HCT116 (cell line): ENCODE measurements at regions not wholly inside any gene's neighbourhood (a gene's known extent, or its start where the extent isn't known, plus 50 kb on each side); places are given as distances from the start of the nearest gene placed in this dataset.

Experiments used
- CEBPB ChIP-seq: IDR thresholded peaks from 2 replicates; pipeline ENCODE4 v1.6.1; 2012; ENCODE audit warnings: low read depth
- CTCF ChIP-seq, 3 experiments: fragments of 200-600 bp in 1 of 3; sonication (generic) in 1 of 3; IDR thresholded peaks in 2 of 3; conservative IDR thresholded peaks in 1 of 3; 2 replicates each; pipeline ENCODE4 v1.5.1; 2012 to 2017; ENCODE audit warnings: low read depth in 2 of 3, low read length in 2 of 3, antibody characterized with exemption in 1 of 3, borderline replicate concordance in 1 of 3, control low read depth in 1 of 3, mild to moderate bottlenecking in 1 of 3, mixed read lengths in 1 of 3, mixed run types in 1 of 3, moderate library complexity in 1 of 3; ENCODE audit not compliant: insufficient read depth in 1 of 3
- EZH2 ChIP-seq: fragments of 200-600 bp; sonication (generic); IDR thresholded peaks from 2 replicates; pipeline ENCODE4 v1.6.1; 2017; ENCODE audit warnings: antibody characterized with exemption, mixed run types
- EZH2phosphoT487 ChIP-seq: fragments of 200-600 bp; IDR thresholded peaks from 2 replicates; pipeline ENCODE4 v1.6.1; 2018; ENCODE audit warnings: antibody characterized with exemption, borderline replicate concordance
- JUND ChIP-seq: IDR thresholded peaks from 2 replicates; pipeline ENCODE4 v1.6.1; 2012
- POLR2A ChIP-seq: IDR thresholded peaks from 2 replicates; pipeline ENCODE4 v1.7.0; 2011; ENCODE audit warnings: borderline replicate concordance; ENCODE audit not compliant: insufficient read depth, insufficient read length; ENCODE audit errors: extremely low read depth
- POLR2AphosphoS5 ChIP-seq: IDR thresholded peaks from 2 replicates; pipeline ENCODE4 v1.6.1; 2011; ENCODE audit warnings: mild to moderate bottlenecking, low read depth, low read length, moderate library complexity
- RAD21 ChIP-seq: IDR thresholded peaks from 2 replicates; pipeline ENCODE4 v1.6.1; 2012; ENCODE audit warnings: low read depth, mild to moderate bottlenecking
- SP1 ChIP-seq: IDR thresholded peaks from 2 replicates; pipeline ENCODE4 v1.6.1; 2012; ENCODE audit warnings: low read depth
- TCF7L2 ChIP-seq: IDR thresholded peaks from 2 replicates; pipeline ENCODE4 v1.7.0; 2011; ENCODE audit warnings: borderline replicate concordance, inconsistent platforms; ENCODE audit not compliant: insufficient read depth, insufficient read length; ENCODE audit errors: extremely low read depth
- ZFX ChIP-seq: fragments of 450-650 bp; IDR thresholded peaks from 2 replicates; pipeline ENCODE4 v1.6.1; 2017
- ZNF274 ChIP-seq: fragments of 200-500 bp; sonication (Bioruptor generic); IDR thresholded peaks from 2 replicates; pipeline ENCODE4 v1.6.1; 2014; ENCODE audit warnings: mild to moderate bottlenecking, low read depth, low read length, inconsistent platforms
- TF ChIP-seq, protein P1 (sequence below): IDR thresholded peaks from 2 replicates; pipeline ENCODE4 v1.6.1; 2011; ENCODE audit warnings: mild to moderate bottlenecking, low read length, moderate library complexity; ENCODE audit not compliant: insufficient replicate concordance; ENCODE audit errors: extremely low read depth
- TF ChIP-seq, protein P2 (sequence below): IDR thresholded peaks from 2 replicates; pipeline ENCODE4 v1.6.1; 2012; ENCODE audit warnings: low read depth

GRCh38 chr14:94682736-94683135 lies 70.5 kb downstream of the SERPINA3 start:
- TF ChIP-seq CTCF (IDR thresholded peaks at IDR 0.05 in 2 of 3, conservative IDR thresholded peaks at IDR 0.05 in 1 of 3; ENCODE audit: borderline replicate concordance in 1 of 3, insufficient read depth in 1 of 3, low read depth in 2 of 3, low read length in 2 of 3) (no peak), ZNF274 (no peak), EZH2 (no peak), POLR2A (no peak), POLR2AphosphoS5 (no peak), SP1 (no peak), RAD21 (no peak), TCF7L2 (no peak), JUND (no peak), EZH2phosphoT487 (no peak), ZFX (no peak), CEBPB (no peak)
- TF ChIP-seq, protein P1, sequence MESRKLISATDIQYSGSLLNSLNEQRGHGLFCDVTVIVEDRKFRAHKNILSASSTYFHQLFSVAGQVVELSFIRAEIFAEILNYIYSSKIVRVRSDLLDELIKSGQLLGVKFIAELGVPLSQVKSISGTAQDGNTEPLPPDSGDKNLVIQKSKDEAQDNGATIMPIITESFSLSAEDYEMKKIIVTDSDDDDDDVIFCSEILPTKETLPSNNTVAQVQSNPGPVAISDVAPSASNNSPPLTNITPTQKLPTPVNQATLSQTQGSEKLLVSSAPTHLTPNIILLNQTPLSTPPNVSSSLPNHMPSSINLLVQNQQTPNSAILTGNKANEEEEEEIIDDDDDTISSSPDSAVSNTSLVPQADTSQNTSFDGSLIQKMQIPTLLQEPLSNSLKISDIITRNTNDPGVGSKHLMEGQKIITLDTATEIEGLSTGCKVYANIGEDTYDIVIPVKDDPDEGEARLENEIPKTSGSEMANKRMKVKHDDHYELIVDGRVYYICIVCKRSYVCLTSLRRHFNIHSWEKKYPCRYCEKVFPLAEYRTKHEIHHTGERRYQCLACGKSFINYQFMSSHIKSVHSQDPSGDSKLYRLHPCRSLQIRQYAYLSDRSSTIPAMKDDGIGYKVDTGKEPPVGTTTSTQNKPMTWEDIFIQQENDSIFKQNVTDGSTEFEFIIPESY = no peak
- TF ChIP-seq, protein P2, sequence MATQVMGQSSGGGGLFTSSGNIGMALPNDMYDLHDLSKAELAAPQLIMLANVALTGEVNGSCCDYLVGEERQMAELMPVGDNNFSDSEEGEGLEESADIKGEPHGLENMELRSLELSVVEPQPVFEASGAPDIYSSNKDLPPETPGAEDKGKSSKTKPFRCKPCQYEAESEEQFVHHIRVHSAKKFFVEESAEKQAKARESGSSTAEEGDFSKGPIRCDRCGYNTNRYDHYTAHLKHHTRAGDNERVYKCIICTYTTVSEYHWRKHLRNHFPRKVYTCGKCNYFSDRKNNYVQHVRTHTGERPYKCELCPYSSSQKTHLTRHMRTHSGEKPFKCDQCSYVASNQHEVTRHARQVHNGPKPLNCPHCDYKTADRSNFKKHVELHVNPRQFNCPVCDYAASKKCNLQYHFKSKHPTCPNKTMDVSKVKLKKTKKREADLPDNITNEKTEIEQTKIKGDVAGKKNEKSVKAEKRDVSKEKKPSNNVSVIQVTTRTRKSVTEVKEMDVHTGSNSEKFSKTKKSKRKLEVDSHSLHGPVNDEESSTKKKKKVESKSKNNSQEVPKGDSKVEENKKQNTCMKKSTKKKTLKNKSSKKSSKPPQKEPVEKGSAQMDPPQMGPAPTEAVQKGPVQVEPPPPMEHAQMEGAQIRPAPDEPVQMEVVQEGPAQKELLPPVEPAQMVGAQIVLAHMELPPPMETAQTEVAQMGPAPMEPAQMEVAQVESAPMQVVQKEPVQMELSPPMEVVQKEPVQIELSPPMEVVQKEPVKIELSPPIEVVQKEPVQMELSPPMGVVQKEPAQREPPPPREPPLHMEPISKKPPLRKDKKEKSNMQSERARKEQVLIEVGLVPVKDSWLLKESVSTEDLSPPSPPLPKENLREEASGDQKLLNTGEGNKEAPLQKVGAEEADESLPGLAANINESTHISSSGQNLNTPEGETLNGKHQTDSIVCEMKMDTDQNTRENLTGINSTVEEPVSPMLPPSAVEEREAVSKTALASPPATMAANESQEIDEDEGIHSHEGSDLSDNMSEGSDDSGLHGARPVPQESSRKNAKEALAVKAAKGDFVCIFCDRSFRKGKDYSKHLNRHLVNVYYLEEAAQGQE = no peak
